ENCODE measurements at regions not wholly inside any gene's neighbourhood (a gene's known extent, or its start where the extent isn't known, plus 50 kb on each side); places are given as distances from the start of the nearest gene placed in this dataset.
"Not testable (repeated sequence)": the region's sequence is repeated elsewhere in the genome, so short reads cannot be mapped to it uniquely, and the experiment has no call there.

DNA sequence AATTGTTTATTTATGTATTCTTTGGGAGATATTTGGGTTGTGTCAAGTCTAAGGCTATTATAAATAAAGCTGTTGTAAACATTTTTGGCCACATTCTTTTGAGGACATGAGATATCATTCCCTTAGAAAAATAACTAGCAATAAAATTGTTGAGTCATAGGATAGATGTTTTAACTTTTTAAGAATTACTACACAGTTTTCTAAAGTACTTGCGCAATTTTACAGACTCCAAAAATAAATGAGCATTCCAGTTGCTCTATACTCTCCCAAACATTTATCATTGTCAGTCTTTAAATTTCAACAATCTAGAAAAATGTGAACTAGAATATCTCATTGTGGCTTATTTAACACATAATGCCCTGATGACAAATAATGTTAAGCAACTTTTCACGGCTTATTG is 189.1 kb upstream of the ADGRL3 start:
- H3K36me3 ChIP-seq (ENCODE audit: low read depth): no peaks in the 10 kb centered on the region
- H3K4me3 ChIP-seq: no peak overlapping the region
- in situ Hi-C loops (cut with MboI): no loop called here
- H3K9me3 ChIP-seq (ENCODE audit: low read depth): no peaks in the 10 kb centered on the region
- no peak overlapping the region for H3K27ac ChIP-seq
- H4K20me1 ChIP-seq (ENCODE audit: insufficient read depth): no peaks in the 10 kb centered on the region
- DNase-seq: no peak
- no peak overlapping the region for H3K9ac ChIP-seq
- H3K4me2 ChIP-seq (ENCODE audit: unreplicated experiment): no peak overlapping the region
- H3K79me2 ChIP-seq (ENCODE audit: insufficient read depth): no peaks in the 10 kb centered on the region
- 35 to 40% methylated on average over 2 of the region's 2 CpGs for WGBS, 2 experiments (ENCODE audit: low coverage in 1 of 2, low lambda C conversion rate in 2 of 2, missing lambda C conversion rate in 2 of 2)
- TF ChIP-seq EZH2phosphoT487 (IDR thresholded peaks at IDR 0.05; ENCODE audit: insufficient read depth, low read depth) (no peak), EZH2 (IDR thresholded peaks at IDR 0.05; ENCODE audit: insufficient read depth, poor library complexity, severe bottlenecking) (no peak)
- H3K27me3 ChIP-seq (replicated peaks; ENCODE audit: insufficient read depth): no peaks in the 10 kb centered on the region
- no peaks in the 10 kb centered on the region for H3K9me2 ChIP-seq (ENCODE audit: insufficient read depth)
- no peaks in the 10 kb centered on the region for H3F3A ChIP-seq (ENCODE audit: insufficient read depth)
- H3K4me1 ChIP-seq (ENCODE audit: insufficient read depth): no peaks in the 10 kb centered on the region
- H2AFZ ChIP-seq: no peak overlapping the region

DNA sequence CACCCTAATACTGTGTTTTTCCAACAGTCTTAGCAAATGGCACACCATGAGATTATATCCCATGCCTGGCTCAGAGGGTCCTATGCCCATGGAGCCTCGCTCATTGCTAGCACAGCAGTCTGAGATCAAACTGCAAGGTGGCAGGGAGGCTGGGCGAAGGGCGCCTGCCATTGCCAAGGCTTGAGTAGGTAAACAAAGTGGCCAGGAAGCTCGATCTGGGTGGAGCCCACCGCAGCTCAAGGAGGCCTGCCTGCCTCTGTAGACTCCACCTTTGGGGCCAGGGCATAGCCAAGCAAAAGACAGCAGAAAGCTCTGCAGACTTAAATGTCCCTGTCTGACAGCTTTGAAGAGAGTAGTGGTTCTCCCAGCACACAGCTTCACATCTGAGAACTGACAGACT is 188.2 kb upstream of the ADGRL3 start:
- H3K4me3 ChIP-seq; in situ Hi-C loops (cut with MboI): not testable (repeated sequence)

DNA sequence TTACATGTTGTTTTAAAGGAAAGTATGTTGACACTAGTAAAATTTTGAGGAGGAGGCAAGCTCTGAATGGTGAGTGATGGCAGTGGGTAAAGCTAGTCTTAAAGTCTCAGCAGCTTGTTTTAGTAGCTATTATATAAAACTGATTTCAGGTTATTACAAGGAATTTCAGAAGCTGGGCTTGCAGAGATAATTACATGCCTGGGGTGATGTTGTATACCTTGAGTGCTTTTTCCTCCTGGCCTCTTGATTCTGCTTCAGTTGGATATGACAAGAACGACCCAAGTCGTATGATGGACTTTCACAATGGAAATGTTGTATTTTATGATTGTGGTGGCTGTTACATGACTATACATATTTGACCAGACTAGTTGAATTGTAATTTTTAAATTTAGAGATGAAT is 175.5 kb upstream of the ADGRL3 start:
- Histone ChIP-seq H3K27me3 (replicated peaks; ENCODE audit: insufficient read depth) (no peaks in the 10 kb centered on the region), H3K36me3 (ENCODE audit: low read depth) (no peaks in the 10 kb centered on the region), H3K79me2 (ENCODE audit: insufficient read depth) (no peaks in the 10 kb centered on the region), H3K4me1 (ENCODE audit: insufficient read depth) (no peaks in the 10 kb centered on the region), H3K9ac (no peak overlapping the region), H3K9me2 (ENCODE audit: insufficient read depth) (no peaks in the 10 kb centered on the region), H3K4me3 (no peak overlapping the region), H4K20me1 (ENCODE audit: insufficient read depth) (no peaks in the 10 kb centered on the region), H3F3A (ENCODE audit: insufficient read depth) (no peaks in the 10 kb centered on the region), H3K4me2 (ENCODE audit: unreplicated experiment) (no peak overlapping the region), H3K9me3 (ENCODE audit: low read depth) (peaks cover 2% of the 10 kb centered on the region), H3K27ac (no peak overlapping the region), H2AFZ (no peak overlapping the region)
- TF ChIP-seq EZH2phosphoT487 (IDR thresholded peaks at IDR 0.05; ENCODE audit: insufficient read depth, low read depth) (no peak), EZH2 (IDR thresholded peaks at IDR 0.05; ENCODE audit: insufficient read depth, poor library complexity, severe bottlenecking) (no peak)
- no peak for DNase-seq
- in situ Hi-C loops (cut with MboI): no loop called here
- WGBS, 2 experiments (ENCODE audit: low coverage in 1 of 2, low lambda C conversion rate in 2 of 2, missing lambda C conversion rate in 2 of 2): 9 to 22% methylated on average over 2 of the region's 2 CpGs

More for the DNA sequence above, 188.2 kb upstream of the ADGRL3 start:
- H3K79me2 ChIP-seq (ENCODE audit: insufficient read depth); H3K9me3 ChIP-seq (ENCODE audit: low read depth); H3K9ac ChIP-seq; DNase-seq; H2AFZ ChIP-seq; H3K4me2 ChIP-seq (ENCODE audit: unreplicated experiment); H4K20me1 ChIP-seq (ENCODE audit: insufficient read depth); H3K4me1 ChIP-seq (ENCODE audit: insufficient read depth); H3K27ac ChIP-seq; H3K9me2 ChIP-seq (ENCODE audit: insufficient read depth); H3F3A ChIP-seq (ENCODE audit: insufficient read depth); H3K27me3 ChIP-seq (replicated peaks; ENCODE audit: insufficient read depth); H3K36me3 ChIP-seq (ENCODE audit: low read depth): not testable (repeated sequence)
- WGBS, 2 experiments (ENCODE audit: low coverage in 1 of 2, low lambda C conversion rate in 2 of 2, missing lambda C conversion rate in 2 of 2): 20 to 38% methylated on average over 5 of the region's 5 CpGs

DNA sequence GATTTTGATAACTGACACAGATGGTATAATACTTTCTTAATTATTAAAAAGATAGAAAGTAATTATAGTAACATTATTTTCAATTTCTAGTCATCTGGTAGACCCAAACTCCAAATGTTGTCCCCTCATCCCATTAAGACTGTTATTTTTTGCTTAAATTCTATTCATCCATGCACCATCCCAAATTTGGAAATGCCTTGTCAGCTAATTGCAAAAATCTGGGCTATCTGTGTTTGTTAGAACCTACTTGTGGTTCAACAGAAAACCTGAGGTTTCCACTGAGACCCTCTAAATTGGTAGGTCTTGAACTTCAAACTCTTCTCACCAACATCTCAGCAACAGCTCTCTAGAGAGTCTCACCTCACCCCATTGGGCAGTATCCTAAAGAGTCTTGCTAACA is 172.2 kb upstream of the ADGRL3 start:
- in situ Hi-C loops (cut with MboI): no loop called here
- no peak overlapping the region for H3K4me2 ChIP-seq (ENCODE audit: unreplicated experiment)

DNA sequence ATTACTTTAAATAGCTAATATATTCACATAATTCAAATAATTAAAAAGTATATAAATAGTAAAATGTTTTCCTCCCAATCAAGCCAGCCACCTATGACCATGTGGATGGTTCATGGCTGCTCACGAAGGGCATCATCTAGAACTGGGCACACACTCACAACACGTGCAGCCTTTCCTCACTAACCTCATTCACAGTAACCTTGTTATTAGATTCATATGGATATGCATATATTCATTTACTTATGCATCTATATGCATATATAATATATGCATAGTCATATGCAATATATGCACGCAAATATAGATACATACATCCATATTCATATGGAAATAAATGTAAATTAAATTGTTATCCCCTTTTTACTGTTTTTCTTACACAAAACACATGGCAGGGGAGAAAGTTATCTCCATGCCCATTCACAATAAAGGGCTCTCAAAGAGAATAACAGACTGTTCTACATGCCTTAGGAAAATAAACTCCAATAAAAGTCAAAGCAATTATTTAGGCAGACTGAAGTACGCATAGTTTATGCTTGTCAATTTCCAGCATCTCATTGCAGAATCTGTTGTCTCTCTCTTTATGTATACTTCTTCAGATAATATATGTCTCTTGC is 163.9 kb upstream of the ADGRL3 start:
- in situ Hi-C loops (cut with MboI): no loop called here
- Histone ChIP-seq H3K9me2 (ENCODE audit: insufficient read depth) (no peaks in the 10 kb centered on the region), H3F3A (ENCODE audit: insufficient read depth) (no peaks in the 10 kb centered on the region), H3K4me2 (ENCODE audit: unreplicated experiment) (no peak overlapping the region), H2AFZ (no peak overlapping the region), H3K4me3 (no peak overlapping the region), H3K4me1 (ENCODE audit: insufficient read depth) (no peaks in the 10 kb centered on the region), H3K27ac (no peak overlapping the region), H3K36me3 (ENCODE audit: low read depth) (no peaks in the 10 kb centered on the region), H3K9ac (no peak overlapping the region), H3K9me3 (ENCODE audit: low read depth) (no peaks in the 10 kb centered on the region), H3K27me3 (replicated peaks; ENCODE audit: insufficient read depth) (no peaks in the 10 kb centered on the region), H4K20me1 (ENCODE audit: insufficient read depth) (no peaks in the 10 kb centered on the region), H3K79me2 (ENCODE audit: insufficient read depth) (no peaks in the 10 kb centered on the region)
- WGBS, 2 experiments (ENCODE audit: low coverage in 1 of 2, low lambda C conversion rate in 2 of 2, missing lambda C conversion rate in 2 of 2): 19 to 22% methylated on average over 4 of the region's 4 CpGs
- no peak for TF ChIP-seq EZH2 (IDR thresholded peaks at IDR 0.05; ENCODE audit: insufficient read depth, poor library complexity, severe bottlenecking)
- no peak for TF ChIP-seq EZH2phosphoT487 (IDR thresholded peaks at IDR 0.05; ENCODE audit: insufficient read depth, low read depth)
- no peak for DNase-seq

More for the DNA sequence above, 172.2 kb upstream of the ADGRL3 start:
- Histone ChIP-seq H3K27ac (no peak overlapping the region), H3F3A (ENCODE audit: insufficient read depth) (no peaks in the 10 kb centered on the region), H3K4me1 (ENCODE audit: insufficient read depth) (no peaks in the 10 kb centered on the region), H3K36me3 (ENCODE audit: low read depth) (no peaks in the 10 kb centered on the region), H3K27me3 (replicated peaks; ENCODE audit: insufficient read depth) (no peaks in the 10 kb centered on the region), H3K79me2 (ENCODE audit: insufficient read depth) (no peaks in the 10 kb centered on the region), H2AFZ (no peak overlapping the region), H3K9me2 (ENCODE audit: insufficient read depth) (no peaks in the 10 kb centered on the region), H3K4me3 (no peak overlapping the region), H3K9me3 (ENCODE audit: low read depth) (peaks cover 2% of the 10 kb centered on the region), H4K20me1 (ENCODE audit: insufficient read depth) (no peaks in the 10 kb centered on the region), H3K9ac (no peak overlapping the region)
- TF ChIP-seq EZH2phosphoT487 (IDR thresholded peaks at IDR 0.05; ENCODE audit: insufficient read depth, low read depth) (no peak), EZH2 (IDR thresholded peaks at IDR 0.05; ENCODE audit: insufficient read depth, poor library complexity, severe bottlenecking) (no peak)
- DNase-seq: no peak

Data from GM23248 (cell line).